HCT116 (cell line): ENCODE measurements at regions not wholly inside any gene's neighbourhood (a gene's known extent, or its start where the extent isn't known, plus 50 kb on each side); places are given as distances from the start of the nearest gene placed in this dataset.

Experiments
- ATAC-seq: fragments of 200-7000 bp; cut with Tn5 transposase; 2 replicates; pipeline ENCODE4 v1.9.1; 2020; ENCODE audit warnings: mild to moderate bottlenecking, moderate library complexity
- BruUV-seq: library from RNA; stranded (reverse); fragments of 400-500 nt; replicated peaks from 2 replicates; lab custom pipeline; 2021; lab: Mats Ljungman, UMichigan
- CTCF ChIA-PET: fragments of 300-600 bp; sonication (Branson Sonifier 250); formaldehyde crosslinking; loops from one replicate; lab custom pipeline; 2021; ENCODE audit warnings: antibody characterized with exemption; lab: Charles Lee
- POLR2A ChIA-PET: fragments of 300-600, 350-600 bp; sonication (Branson Sonifier 250); formaldehyde crosslinking; loops from one replicate; lab custom pipeline; 2021; ENCODE audit warnings: antibody characterized with exemption; lab: Charles Lee
- RAD21 ChIA-PET, 2 experiments: fragments of 300-600 bp; sonication (Branson Sonifier 250); formaldehyde crosslinking; loops; one replicate each; lab custom pipeline; 2023; ENCODE audit warnings: low total read pairs in 2 of 2; ENCODE audit not compliant: uncharacterized antibody in 2 of 2, unreplicated experiment in 2 of 2, low non-redundant PET in 1 of 2; lab: Charles Lee
- DNase-seq: peaks from one replicate; pipeline ENCODE4 v3.0.0-alpha.2; 2010; ENCODE audit warnings: low read depth, low spot score
- H2AFZ ChIP-seq: fragments of 200-600 bp; shearing (Covaris generic), sonication (generic); 2 replicates; pipeline ENCODE4 v1.6.1; 2017; ENCODE audit warnings: low read depth, mixed run types, mixed read lengths, antibody characterized with exemption, low read length; ENCODE audit not compliant: poor library complexity, severe bottlenecking
- H3K27ac ChIP-seq: 2 replicates; pipeline ENCODE4 v1.5.1; 2012; ENCODE audit warnings: low read depth, low read length
- H3K27me3 ChIP-seq: fragments of 200-600 bp; sonication (generic); 2 replicates; pipeline ENCODE4 v1.6.1; 2016; ENCODE audit warnings: mixed run types, low read length, mixed read lengths; ENCODE audit not compliant: insufficient read depth
- H3K36me3 ChIP-seq, 2 experiments: fragments of 200-500 bp in 1 of 2; fragments of 200-600 bp in 1 of 2; sonication (Bioruptor generic) in 1 of 2; sonication (generic) in 1 of 2; 2 replicates each; pipeline versions ENCODE4 v1.5.1 to v1.6.1; 2014 to 2016; ENCODE audit warnings: low read length in 2 of 2, inconsistent platforms in 1 of 2, mixed read lengths in 1 of 2, mixed run types in 1 of 2; ENCODE audit not compliant: insufficient read depth in 2 of 2, control insufficient read depth in 1 of 2
- H3K4me1 ChIP-seq, 2 experiments: fragments of 200-600 bp in 1 of 2; sonication (generic) in 1 of 2; 2 replicates each; pipeline versions ENCODE4 v1.5.1 to v1.6.1; 2012 to 2017; ENCODE audit warnings: low read length in 2 of 2, inconsistent platforms in 1 of 2, mild to moderate bottlenecking in 1 of 2, mixed read lengths in 1 of 2, mixed run types in 1 of 2, moderate library complexity in 1 of 2; ENCODE audit not compliant: insufficient read depth in 2 of 2, control insufficient read depth in 1 of 2
- H3K4me2 ChIP-seq: fragments of 200-600 bp; sonication (generic); 2 replicates; pipeline ENCODE4 v1.6.1; 2017; ENCODE audit warnings: mixed run types, low read length, mixed read lengths
- H3K4me3 ChIP-seq, 2 experiments: fragments of 200-600 bp in 1 of 2; sonication (generic) in 1 of 2; replicated peaks in 1 of 2; 2 replicates each; pipeline ENCODE4 v1.5.1; 2011 to 2016; ENCODE audit warnings: low read length in 2 of 2, control low read depth in 1 of 2, low read depth in 1 of 2, mild to moderate bottlenecking in 1 of 2, mixed read lengths in 1 of 2, mixed run types in 1 of 2
- H3K79me2 ChIP-seq: fragments of 200-600 bp; sonication (generic); 2 replicates; pipeline ENCODE4 v1.6.1; 2017; ENCODE audit warnings: mild to moderate bottlenecking, mixed run types, low read length, moderate library complexity, mixed read lengths; ENCODE audit not compliant: insufficient read depth
- H3K9ac ChIP-seq: fragments of 200-600 bp; sonication (generic); 2 replicates; pipeline ENCODE4 v1.6.1; 2016; ENCODE audit warnings: low read length, mixed read lengths
- H3K9me2 ChIP-seq: fragments of 200-600 bp; sonication (generic), shearing (Covaris generic); 2 replicates; pipeline ENCODE4 v1.6.1; 2017; ENCODE audit warnings: mixed run types, mild to moderate bottlenecking, moderate library complexity; ENCODE audit not compliant: insufficient read depth
- H3K9me3 ChIP-seq, 2 experiments: fragments of 200-500 bp in 1 of 2; fragments of 200-600 bp in 1 of 2; sonication (Bioruptor generic) in 1 of 2; sonication (generic) in 1 of 2; 2 replicates each; pipeline ENCODE4 v1.6.1; 2014 to 2017; ENCODE audit warnings: low read length in 2 of 2, mixed read lengths in 2 of 2, inconsistent platforms in 1 of 2, low read depth in 1 of 2, mild to moderate bottlenecking in 1 of 2, mixed run types in 1 of 2, moderate library complexity in 1 of 2; ENCODE audit not compliant: control insufficient read depth in 1 of 2, insufficient read depth in 1 of 2
- H4K20me1 ChIP-seq: fragments of 200-600 bp; sonication (generic), shearing (Covaris generic); 2 replicates; pipeline ENCODE4 v1.6.1; 2017; ENCODE audit warnings: mixed run types, mild to moderate bottlenecking, moderate library complexity; ENCODE audit not compliant: insufficient read depth
- CBX3 ChIP-seq: IDR thresholded peaks from 2 replicates; pipeline ENCODE4 v1.6.1; 2012; ENCODE audit warnings: low read depth
- CEBPB ChIP-seq: IDR thresholded peaks from 2 replicates; pipeline ENCODE4 v1.6.1; 2012; ENCODE audit warnings: low read depth
- CTCF ChIP-seq, 3 experiments: fragments of 200-600 bp in 1 of 3; sonication (generic) in 1 of 3; IDR thresholded peaks in 2 of 3; conservative IDR thresholded peaks in 1 of 3; 2 replicates each; pipeline ENCODE4 v1.5.1; 2012 to 2017; ENCODE audit warnings: low read depth in 2 of 3, low read length in 2 of 3, antibody characterized with exemption in 1 of 3, borderline replicate concordance in 1 of 3, control low read depth in 1 of 3, mild to moderate bottlenecking in 1 of 3, mixed read lengths in 1 of 3, mixed run types in 1 of 3, moderate library complexity in 1 of 3; ENCODE audit not compliant: insufficient read depth in 1 of 3
- EGR1 ChIP-seq: IDR thresholded peaks from 2 replicates; pipeline ENCODE4 v1.6.1; 2012; ENCODE audit warnings: low read depth
- ELF1 ChIP-seq: IDR thresholded peaks from 2 replicates; pipeline ENCODE4 v1.6.1; 2012; ENCODE audit warnings: low read depth, borderline replicate concordance
- EZH2 ChIP-seq: fragments of 200-600 bp; sonication (generic); IDR thresholded peaks from 2 replicates; pipeline ENCODE4 v1.6.1; 2017; ENCODE audit warnings: antibody characterized with exemption, mixed run types
- EZH2phosphoT487 ChIP-seq: fragments of 200-600 bp; IDR thresholded peaks from 2 replicates; pipeline ENCODE4 v1.6.1; 2018; ENCODE audit warnings: antibody characterized with exemption, borderline replicate concordance
- FOSL1 ChIP-seq: IDR thresholded peaks from 2 replicates; pipeline ENCODE4 v1.6.1; 2012; ENCODE audit warnings: low read depth
- JUND ChIP-seq: IDR thresholded peaks from 2 replicates; pipeline ENCODE4 v1.6.1; 2012
- POLR2A ChIP-seq: IDR thresholded peaks from 2 replicates; pipeline ENCODE4 v1.7.0; 2011; ENCODE audit warnings: borderline replicate concordance; ENCODE audit not compliant: insufficient read depth, insufficient read length; ENCODE audit errors: extremely low read depth
- RAD21 ChIP-seq: IDR thresholded peaks from 2 replicates; pipeline ENCODE4 v1.6.1; 2012; ENCODE audit warnings: low read depth, mild to moderate bottlenecking
- SIN3A ChIP-seq: IDR thresholded peaks from 2 replicates; pipeline ENCODE4 v1.6.1; 2012; ENCODE audit warnings: low read depth
- SRF ChIP-seq: IDR thresholded peaks from 2 replicates; pipeline ENCODE4 v1.6.1; 2012; ENCODE audit warnings: low read depth
- TCF7L2 ChIP-seq: IDR thresholded peaks from 2 replicates; pipeline ENCODE4 v1.7.0; 2011; ENCODE audit warnings: borderline replicate concordance, inconsistent platforms; ENCODE audit not compliant: insufficient read depth, insufficient read length; ENCODE audit errors: extremely low read depth
- YY1 ChIP-seq: IDR thresholded peaks from 2 replicates; pipeline ENCODE4 v1.6.1; 2011; ENCODE audit warnings: low read length, low read depth, moderate library complexity, mild to moderate bottlenecking; ENCODE audit not compliant: insufficient replicate concordance; ENCODE audit errors: extremely low read depth
- ZBTB33 ChIP-seq: IDR thresholded peaks from 2 replicates; pipeline ENCODE4 v1.6.1; 2011; ENCODE audit warnings: mild to moderate bottlenecking, low read length, moderate library complexity; ENCODE audit not compliant: insufficient replicate concordance; ENCODE audit errors: extremely low read depth
- ZFX ChIP-seq: fragments of 450-650 bp; IDR thresholded peaks from 2 replicates; pipeline ENCODE4 v1.6.1; 2017
- ZNF274 ChIP-seq: fragments of 200-500 bp; sonication (Bioruptor generic); IDR thresholded peaks from 2 replicates; pipeline ENCODE4 v1.6.1; 2014; ENCODE audit warnings: mild to moderate bottlenecking, low read depth, low read length, inconsistent platforms
- intact Hi-C: fragments of 100-400 bp; cut with micrococcal nuclease; formaldehyde crosslinking; loops from 2 replicates; pipeline ENCODE4 v1.10.0; 2022
- TF ChIP-seq, protein P1 (sequence below): IDR thresholded peaks from 2 replicates; pipeline ENCODE4 v1.6.1; 2012

DNA sequence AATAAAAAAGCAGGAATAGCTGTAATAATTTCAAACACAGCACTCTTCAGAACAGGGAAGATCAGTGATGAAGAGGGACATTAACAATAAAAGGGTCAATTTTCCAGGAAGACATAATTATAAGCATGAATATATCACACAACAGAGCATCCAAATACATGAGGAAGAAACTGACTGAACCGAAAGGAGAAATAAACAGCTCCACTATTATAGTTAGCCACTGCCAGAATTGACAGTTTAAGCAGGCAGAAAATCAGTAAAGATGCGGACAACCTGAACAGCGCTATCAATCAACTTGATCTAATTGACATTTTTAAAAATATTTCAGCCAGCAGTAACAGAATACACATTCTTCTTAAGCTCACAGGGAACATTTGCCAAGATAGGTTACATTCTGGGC, 89.1 kb downstream of the MED10 start:
- ChIA-PET RAD21 (no interaction called here), POLR2A (no interaction called here), CTCF (no interaction called here)
- H3K4me2 ChIP-seq: no peak overlapping the region
- no TSS peak for BruUV-seq
- H3K27me3 ChIP-seq: no peaks in the 10 kb centered on the region
- ATAC-seq (no peak), DNase-seq (no peak)
- no peak overlapping the region for H3K9ac ChIP-seq
- H2AFZ ChIP-seq: no peak overlapping the region
- no peaks in the 10 kb centered on the region for H3K9me3 ChIP-seq
- no peaks in the 10 kb centered on the region for H3K4me1 ChIP-seq
- H3K27ac ChIP-seq: no peak overlapping the region
- H3K4me3 ChIP-seq: no peak overlapping the region
- intact Hi-C loops: no loop called here
- no peaks in the 10 kb centered on the region for H4K20me1 ChIP-seq
- H3K36me3 ChIP-seq: no peaks in the 10 kb centered on the region
- TF ChIP-seq EZH2phosphoT487 (no peak), FOSL1 (no peak), JUND (no peak), ZBTB33 (no peak), SRF (no peak), POLR2A (no peak), ZNF274 (no peak), EGR1 (no peak), ELF1 (no peak), CEBPB (no peak), CBX3 (no peak), ZFX (no peak), CTCF (IDR thresholded peaks at IDR 0.05 in 2 of 3, conservative IDR thresholded peaks at IDR 0.05 in 1 of 3; ENCODE audit: borderline replicate concordance in 1 of 3, insufficient read depth in 1 of 3, low read depth in 2 of 3, low read length in 2 of 3) (no peak), RAD21 (no peak), SIN3A (no peak), TCF7L2 (no peak), EZH2 (no peak), YY1 (no peak)
- TF ChIP-seq, protein P1, sequence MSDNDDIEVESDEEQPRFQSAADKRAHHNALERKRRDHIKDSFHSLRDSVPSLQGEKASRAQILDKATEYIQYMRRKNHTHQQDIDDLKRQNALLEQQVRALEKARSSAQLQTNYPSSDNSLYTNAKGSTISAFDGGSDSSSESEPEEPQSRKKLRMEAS: no peak
- no peaks in the 10 kb centered on the region for H3K9me2 ChIP-seq
- no peaks in the 10 kb centered on the region for H3K79me2 ChIP-seq
